NOMO-1 treated with dmso at 0.1 percent for 144 hours (cell line): ENCODE measurements at regions not wholly inside any gene's neighbourhood (a gene's known extent, or its start where the extent isn't known, plus 50 kb on each side); places are given as distances from the start of the nearest gene placed in this dataset.

ENCODE experiments used
- DNase-seq: peaks from one replicate; lab custom pipeline; 2025; ENCODE audit not compliant: unreplicated experiment; lab: John Stamatoyannopoulos, UW

GRCh38 chr18:46374850-46375249 lies 270.7 kb downstream of the HAUS1 start:
- no peak for DNase-seq

GRCh38 chr18:46377557-46377956 lies 273.4 kb downstream of the HAUS1 start:
- DNase-seq = no peak

DNA sequence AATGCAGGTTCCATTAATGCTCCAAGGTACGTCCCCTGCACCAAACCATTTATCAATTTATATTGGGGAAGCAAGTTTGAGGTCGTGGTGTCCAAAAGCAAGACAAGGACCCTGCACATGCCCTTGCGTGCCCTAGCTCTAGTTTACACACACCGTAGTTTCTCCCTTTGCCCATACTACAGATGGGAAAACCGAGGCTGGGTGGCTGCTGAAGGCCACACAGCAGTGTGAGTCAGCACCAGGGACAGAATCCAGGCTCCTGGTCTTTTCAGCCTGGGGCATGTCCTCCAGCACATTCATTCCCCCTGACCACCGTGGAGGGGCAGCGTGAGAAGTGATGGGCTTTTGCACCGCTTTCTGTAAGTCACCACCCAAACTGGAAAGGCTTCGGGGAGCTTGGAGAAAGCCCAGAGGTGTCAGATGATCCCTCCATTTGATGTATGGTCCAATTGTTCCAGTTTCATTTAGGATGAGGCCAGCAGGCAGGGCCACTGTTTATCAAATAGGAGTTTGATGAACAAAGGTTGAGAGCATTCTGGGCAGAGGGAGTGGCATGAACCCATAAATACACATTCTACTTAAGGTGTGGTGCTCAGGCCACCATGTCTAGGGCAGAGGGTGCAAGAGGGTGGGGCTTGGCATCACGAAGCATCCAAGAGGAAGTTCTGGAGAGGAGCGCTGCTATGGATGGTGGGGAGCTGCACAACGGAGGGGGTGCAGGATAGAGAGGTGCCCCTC lies 274.1 kb downstream of the HAUS1 start:
- no peak for DNase-seq

DNA sequence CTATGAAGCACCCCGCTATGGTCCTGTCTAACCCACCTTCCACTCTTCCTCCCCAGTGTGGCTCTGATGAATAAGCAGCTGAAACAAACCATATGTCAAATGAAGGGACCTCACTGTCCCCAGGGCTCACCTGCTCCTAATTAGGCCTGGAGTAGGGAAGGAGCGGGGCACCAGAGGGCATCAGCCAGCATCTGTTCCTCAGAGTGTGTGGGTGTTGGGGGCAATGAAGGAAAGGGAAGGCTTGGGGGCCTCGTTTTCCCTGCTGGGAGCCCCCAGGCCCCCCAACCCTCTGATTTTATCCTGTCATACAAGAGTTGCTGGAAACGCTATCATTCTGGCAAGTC lies 274.7 kb downstream of the HAUS1 start:
- no peak for DNase-seq

- no peak for DNase-seq
These were observed 275.3 kb downstream of the HAUS1 start for GRCh38 chr18:46379323-46379950.

GRCh38 chr18:46385124-46385523 lies 271.9 kb downstream of the LOXHD1 start:
- DNase-seq = no peak

GRCh38 chr18:46386788-46387187 lies 270.2 kb downstream of the LOXHD1 start:
- DNase-seq = no peak

GRCh38 chr18:46387441-46388131 lies 269.4 kb downstream of the LOXHD1 start:
- DNase-seq = no peak

DNA sequence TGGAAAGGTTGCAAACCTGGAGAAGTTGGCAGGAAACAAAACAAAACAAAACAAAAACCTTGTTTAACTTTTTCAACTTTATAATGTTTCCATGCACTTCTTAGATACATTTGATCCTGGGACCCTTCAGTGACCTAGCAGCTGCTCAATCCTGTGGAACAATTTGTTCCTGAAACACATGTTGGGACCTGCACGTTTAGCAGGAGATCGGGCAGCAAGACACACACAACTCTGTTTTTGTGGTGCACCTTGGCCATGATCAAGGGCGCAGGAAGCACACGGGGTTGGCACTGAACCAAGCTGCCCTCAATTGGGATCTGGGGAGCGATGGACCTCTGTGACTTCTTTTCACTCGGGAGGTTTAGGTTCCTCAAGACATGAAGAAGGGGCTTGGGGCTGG lies 268.7 kb downstream of the LOXHD1 start:
- no peak for DNase-seq

DNA sequence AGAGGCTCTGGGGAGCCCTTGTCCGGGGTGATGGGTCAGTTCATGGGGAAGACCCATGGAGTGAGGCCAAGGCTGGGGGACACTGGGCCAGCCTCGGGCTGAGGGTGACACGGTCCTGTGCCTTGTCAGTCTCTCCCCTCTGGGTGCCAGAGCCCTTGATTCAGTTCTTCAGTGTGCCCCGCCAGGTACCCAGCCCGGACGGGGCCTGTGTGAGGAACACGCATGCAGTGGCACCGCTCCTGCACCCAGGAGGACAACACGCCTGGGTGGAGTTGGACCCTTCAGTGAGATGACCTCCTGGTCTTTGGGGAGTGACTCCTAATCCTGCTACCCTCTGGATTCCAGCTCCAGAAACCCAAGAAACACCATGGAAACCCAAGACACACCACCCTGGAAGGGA lies 264.4 kb downstream of the LOXHD1 start:
- no peak for DNase-seq

- DNase-seq = no peak
These were observed 263.8 kb downstream of the LOXHD1 start for GRCh38 chr18:46393230-46393629.

- no peak for DNase-seq
These were observed 263.1 kb downstream of the LOXHD1 start for GRCh38 chr18:46393961-46394360.

GRCh38 chr18:46395795-46396194 lies 261.2 kb downstream of the LOXHD1 start:
- no peak for DNase-seq

- no peak for DNase-seq
These were observed 259.8 kb downstream of the LOXHD1 start for GRCh38 chr18:46397174-46397573.

DNA sequence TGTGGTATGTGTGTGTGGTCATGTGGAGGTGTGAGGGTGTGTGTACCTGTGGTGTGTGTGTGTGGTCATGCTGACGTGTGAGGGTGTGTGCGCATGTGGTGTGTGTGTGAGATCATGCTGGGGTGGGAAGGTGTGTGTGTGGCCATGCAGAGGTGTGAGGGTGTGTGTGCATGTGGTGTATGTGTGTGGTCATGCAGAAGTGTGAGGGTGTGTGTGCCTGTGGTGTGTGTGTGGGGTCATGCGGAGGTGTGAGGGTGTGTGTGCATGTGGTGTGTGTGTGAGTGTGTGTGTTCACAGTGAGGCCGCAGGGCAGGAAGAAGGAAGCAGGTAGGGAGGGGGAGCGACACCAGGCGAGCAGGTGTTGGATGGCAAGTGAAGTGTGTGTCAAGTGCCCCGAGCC lies 259.0 kb downstream of the LOXHD1 start:
- DNase-seq = no peak

DNA sequence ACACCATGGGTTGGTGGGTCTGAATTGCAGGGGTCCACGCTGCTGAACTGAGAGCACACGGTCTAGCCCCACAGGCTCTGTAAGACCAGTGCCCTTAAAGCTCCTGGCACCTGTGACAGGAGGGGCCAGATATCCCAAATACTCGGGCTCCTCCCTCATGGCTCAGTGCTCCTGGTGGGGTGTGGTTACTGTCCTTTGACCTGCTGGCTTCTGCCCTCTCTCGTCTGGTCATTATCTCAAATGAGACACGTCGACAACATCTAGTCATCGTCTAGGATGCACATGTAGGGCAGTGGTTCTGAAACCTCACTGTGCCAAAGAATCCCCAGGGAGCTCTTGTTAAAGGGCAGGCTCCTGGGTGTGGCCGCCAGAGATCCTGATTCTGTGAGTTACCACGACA lies 258.4 kb downstream of the LOXHD1 start:
- no peak for DNase-seq

DNA sequence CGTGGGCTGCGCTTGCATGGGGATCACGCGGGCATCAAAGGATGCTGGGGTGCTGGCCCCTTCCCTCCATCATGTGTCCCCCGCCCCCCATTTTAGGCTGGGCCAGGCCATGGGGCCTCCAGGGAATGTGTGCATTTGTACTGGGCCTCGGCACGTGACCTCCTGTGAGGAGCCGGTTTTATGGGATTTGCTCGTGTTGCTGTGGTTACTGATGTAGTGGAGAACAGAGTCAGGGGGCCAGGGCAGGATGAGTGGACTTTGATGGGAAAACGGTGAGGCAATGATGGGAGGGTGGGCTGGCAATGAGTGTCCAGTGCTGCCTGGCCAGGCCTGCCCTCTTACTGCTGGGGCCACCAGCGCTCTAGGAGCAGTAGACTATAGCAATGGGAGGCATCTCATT lies 257.7 kb downstream of the LOXHD1 start:
- no peak for DNase-seq

GRCh38 chr18:46400449-46400848 lies 256.6 kb downstream of the LOXHD1 start:
- DNase-seq = no peak

DNA sequence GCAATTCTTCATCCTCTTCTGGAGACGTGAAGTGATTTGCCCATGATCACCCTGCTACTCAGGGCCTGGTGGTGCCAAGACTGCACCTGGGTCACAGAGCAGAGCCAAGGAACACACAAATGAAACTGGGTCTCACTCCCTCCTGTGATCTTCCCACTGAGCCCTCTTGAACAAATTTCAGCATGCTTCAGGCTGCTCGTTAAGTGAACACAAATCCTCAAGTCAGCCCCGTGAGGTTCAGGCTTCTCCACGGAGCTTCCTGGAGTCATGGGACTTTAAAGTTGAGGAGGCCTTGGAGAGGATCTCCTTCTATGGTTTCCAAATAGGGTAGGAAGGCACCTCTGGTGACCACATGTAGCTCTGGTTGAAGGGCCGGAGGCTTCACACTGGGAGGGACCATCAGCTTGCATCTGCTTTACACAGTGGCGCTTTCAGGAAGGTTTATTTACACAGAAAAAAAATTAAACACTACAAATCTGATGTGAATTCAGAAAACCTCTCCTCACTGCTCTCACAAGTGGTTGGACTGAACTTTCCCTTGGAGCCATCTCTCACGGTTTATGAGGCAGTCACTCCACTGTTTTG lies 255.4 kb downstream of the LOXHD1 start:
- DNase-seq = no peak

DNA sequence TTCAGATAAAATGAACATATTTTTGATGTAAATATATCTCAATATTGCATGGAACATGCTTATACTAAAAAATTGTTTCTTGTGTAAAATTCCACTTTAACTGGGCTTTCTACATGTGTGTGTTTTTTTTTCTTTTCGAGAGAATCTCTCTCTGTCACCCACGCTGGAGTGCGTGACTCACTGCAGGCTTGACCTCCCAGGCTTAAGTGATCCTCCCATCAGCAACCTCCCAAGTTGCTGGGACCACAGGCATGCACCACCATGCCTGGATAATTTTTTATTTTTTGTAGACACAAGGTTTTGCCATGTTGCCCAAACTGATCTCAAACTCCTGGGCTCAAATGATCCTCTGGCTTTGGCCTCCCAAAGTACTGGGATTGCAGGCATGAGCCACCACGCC lies 254.6 kb downstream of the LOXHD1 start:
- no peak for DNase-seq

DNA sequence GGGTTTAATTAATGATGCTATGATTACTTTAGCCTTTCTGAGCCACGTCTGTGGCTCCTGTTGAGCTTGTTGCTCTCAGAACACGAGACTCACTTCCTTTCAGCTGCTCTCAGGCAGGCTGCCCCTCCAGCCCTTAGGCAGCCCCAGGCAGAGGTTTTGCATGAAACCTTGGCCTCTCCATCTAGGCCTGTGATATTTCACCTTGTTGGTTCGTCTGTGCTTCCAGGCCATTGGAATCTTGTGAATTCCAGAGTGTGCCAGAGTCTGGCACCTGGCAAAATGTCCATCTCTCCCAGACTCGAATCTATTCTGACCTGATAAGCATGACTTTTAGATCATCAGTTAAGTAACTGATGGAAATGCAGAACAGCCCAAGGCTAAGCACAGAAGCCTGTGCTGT lies 254.1 kb downstream of the LOXHD1 start:
- DNase-seq = no peak
